GM23338 (cell line): ENCODE measurements at regions not wholly inside any gene's neighbourhood (a gene's known extent, or its start where the extent isn't known, plus 50 kb on each side); places are given as distances from the start of the nearest gene placed in this dataset.

ENCODE experiments used
- CREB1 ChIP-seq: fragments of 250-450 bp; sonication (Bioruptor Pico); IDR thresholded peaks from 2 replicates; pipeline ENCODE4 v1.5.0; 2020; ENCODE audit warnings: low read depth, mild to moderate bottlenecking, moderate library complexity
- CTCF ChIP-seq, 2 experiments: fragments of 200-600 bp in 1 of 2; sonication (generic) in 1 of 2; conservative IDR thresholded peaks; 2 replicates each; pipeline versions ENCODE4 v1.5.1 to v1.6.1; 2016 to 2017; ENCODE audit warnings: antibody characterized with exemption in 2 of 2, low read depth in 2 of 2, mild to moderate bottlenecking in 2 of 2, moderate library complexity in 1 of 2
- ETS1 ChIP-seq: IDR thresholded peaks from 2 replicates; pipeline ENCODE4 v1.6.1; 2016; ENCODE audit warnings: antibody characterized with exemption
- EZH2 ChIP-seq: fragments of 200-600 bp; sonication (generic); IDR thresholded peaks from one replicate; pipeline ENCODE4 v1.8.0; 2017; ENCODE audit warnings: antibody characterized with exemption, mild to moderate bottlenecking, low read depth; ENCODE audit not compliant: unreplicated experiment
- EZH2phosphoT487 ChIP-seq: fragments of 200-600 bp; sonication (generic); IDR thresholded peaks from one replicate; pipeline ENCODE4 v1.8.1; 2018; ENCODE audit warnings: antibody characterized with exemption; ENCODE audit not compliant: unreplicated experiment
- JUNB ChIP-seq: IDR thresholded peaks from one replicate; pipeline ENCODE4 v1.6.1; 2016; ENCODE audit warnings: antibody characterized with exemption; ENCODE audit not compliant: unreplicated experiment
- NANOG ChIP-seq: IDR thresholded peaks from 2 replicates; pipeline ENCODE4 v1.6.1; 2016; ENCODE audit warnings: antibody characterized with exemption, borderline replicate concordance
- POLR2AphosphoS5 ChIP-seq: IDR thresholded peaks from 2 replicates; pipeline ENCODE4 v1.6.1; 2016; ENCODE audit warnings: antibody characterized with exemption, low read depth
- REST ChIP-seq: IDR thresholded peaks from one replicate; pipeline ENCODE4 v1.6.1; 2018; ENCODE audit warnings: antibody characterized with exemption; ENCODE audit not compliant: unreplicated experiment
- STAT1 ChIP-seq: IDR thresholded peaks from one replicate; pipeline ENCODE4 v1.6.1; 2016; ENCODE audit warnings: antibody characterized with exemption; ENCODE audit not compliant: unreplicated experiment
- ZNF114 ChIP-seq: fragments of 250-450 bp; sonication (Bioruptor Pico); IDR thresholded peaks from 2 replicates; pipeline ENCODE4 v1.5.0; 2020; ENCODE audit warnings: mild to moderate bottlenecking, moderate library complexity
- ZNF331 ChIP-seq: fragments of 250-450 bp; sonication (Bioruptor Pico); IDR thresholded peaks from 2 replicates; pipeline ENCODE4 v1.5.0; 2020; ENCODE audit warnings: low read depth, mild to moderate bottlenecking, moderate library complexity

- TF ChIP-seq CTCF (conservative IDR thresholded peaks at IDR 0.05; ENCODE audit: low read depth in 2 of 2), result no peak
- no peak for TF ChIP-seq EZH2
- no peak for TF ChIP-seq ZNF331 (CRISPR knock-in tag)
- TF ChIP-seq POLR2AphosphoS5, result no peak
- TF ChIP-seq CREB1, result no peak
- TF ChIP-seq EZH2phosphoT487, result no peak
- TF ChIP-seq ZNF114 (CRISPR knock-in tag), result no peak
- no peak for TF ChIP-seq NANOG
- no peak for TF ChIP-seq REST
- TF ChIP-seq JUNB, result no peak
- TF ChIP-seq ETS1, result no peak
- no peak for TF ChIP-seq STAT1
Measured at GRCh38 chr11:28799316-28799715, 691.1 kb downstream of the METTL15 start.
